GM12873 (cell line): ENCODE measurements at regions not wholly inside any gene's neighbourhood (a gene's known extent, or its start where the extent isn't known, plus 50 kb on each side); places are given as distances from the start of the nearest gene placed in this dataset.

Source experiments
- TF ChIP-seq, protein P1 (sequence below): IDR thresholded peaks from 2 replicates; pipeline ENCODE4 v1.5.1; 2012; ENCODE audit warnings: low read depth, mild to moderate bottlenecking, moderate library complexity, low read length, control low read depth; ENCODE audit not compliant: insufficient read depth; ENCODE audit errors: missing control alignments

DNA sequence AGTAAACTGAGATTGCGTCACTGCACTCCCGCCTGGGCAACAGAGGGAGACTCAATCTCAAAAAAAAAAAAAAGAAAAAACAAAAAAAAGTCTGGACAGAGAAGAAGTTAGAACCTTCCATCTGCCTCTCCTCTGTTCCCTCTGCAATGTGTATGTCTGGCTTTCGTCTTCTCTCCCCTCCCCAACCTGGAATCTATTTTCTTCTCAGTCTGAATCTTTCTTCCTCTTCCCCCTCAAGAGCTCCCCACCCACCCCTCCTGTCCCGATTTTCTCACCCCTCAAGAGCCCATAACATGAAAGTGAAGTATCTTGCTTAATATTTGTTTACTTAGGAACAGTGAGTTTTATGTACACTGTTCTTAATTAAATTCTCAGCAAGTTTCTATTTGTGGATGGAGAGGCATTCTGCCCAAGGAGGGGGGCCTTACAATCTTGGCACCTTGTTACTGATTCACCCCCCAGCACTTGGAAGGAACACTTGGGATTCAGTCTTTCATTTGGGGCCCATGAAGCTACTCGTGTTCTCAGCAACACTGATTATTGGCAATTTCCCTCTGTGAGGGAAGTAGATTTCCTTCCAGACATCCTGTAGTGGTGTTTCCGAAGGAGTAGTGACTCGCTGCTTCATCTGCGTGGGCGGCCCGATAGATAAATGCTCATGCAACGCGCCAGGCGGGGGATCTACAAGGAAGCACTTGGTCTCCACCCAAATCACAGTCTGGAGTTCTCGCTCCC lies 69.3 kb upstream of the SRSF6 start:
- TF ChIP-seq, protein P1, sequence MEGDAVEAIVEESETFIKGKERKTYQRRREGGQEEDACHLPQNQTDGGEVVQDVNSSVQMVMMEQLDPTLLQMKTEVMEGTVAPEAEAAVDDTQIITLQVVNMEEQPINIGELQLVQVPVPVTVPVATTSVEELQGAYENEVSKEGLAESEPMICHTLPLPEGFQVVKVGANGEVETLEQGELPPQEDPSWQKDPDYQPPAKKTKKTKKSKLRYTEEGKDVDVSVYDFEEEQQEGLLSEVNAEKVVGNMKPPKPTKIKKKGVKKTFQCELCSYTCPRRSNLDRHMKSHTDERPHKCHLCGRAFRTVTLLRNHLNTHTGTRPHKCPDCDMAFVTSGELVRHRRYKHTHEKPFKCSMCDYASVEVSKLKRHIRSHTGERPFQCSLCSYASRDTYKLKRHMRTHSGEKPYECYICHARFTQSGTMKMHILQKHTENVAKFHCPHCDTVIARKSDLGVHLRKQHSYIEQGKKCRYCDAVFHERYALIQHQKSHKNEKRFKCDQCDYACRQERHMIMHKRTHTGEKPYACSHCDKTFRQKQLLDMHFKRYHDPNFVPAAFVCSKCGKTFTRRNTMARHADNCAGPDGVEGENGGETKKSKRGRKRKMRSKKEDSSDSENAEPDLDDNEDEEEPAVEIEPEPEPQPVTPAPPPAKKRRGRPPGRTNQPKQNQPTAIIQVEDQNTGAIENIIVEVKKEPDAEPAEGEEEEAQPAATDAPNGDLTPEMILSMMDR, result no peak

DNA sequence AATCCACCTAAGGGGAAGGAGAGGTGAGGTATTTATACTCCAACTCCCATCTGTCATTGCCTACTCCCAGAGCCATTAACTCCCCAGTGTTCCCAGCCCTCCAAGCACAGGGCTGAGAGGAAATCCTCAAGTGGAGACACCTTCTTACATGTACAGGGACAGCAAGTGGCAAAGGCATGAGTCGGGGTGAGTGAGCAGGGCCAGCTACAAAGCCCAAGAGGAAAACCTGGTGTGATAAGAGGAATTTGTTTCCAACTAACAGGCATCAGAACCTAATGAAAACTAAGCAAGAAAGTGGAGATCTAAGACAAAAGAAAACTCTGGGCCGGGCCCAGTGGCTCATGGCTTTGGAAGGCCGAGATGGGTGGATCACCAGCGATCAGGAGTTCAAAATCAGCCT lies 70.0 kb upstream of the SRSF6 start:
- TF ChIP-seq, protein P1, result no peak

DNA sequence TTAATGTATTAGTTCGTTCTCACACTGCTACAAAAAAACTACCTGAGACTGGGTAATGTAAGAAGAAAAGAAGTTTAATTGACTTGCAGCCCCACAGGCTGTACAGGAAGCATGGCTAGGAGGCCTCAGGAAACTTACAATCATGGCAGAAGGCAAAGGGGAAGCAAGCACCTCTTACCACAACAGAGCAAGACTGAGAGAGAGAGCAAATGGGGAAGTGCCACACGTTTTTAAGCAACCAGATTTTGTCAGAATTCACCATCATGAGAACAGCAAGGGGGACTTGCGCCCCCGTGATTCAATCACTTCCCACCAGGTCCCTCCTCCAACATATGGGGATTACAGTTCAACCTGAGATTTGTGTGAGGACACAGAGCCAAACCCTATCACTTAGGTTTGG lies 70.8 kb upstream of the SRSF6 start:
- TF ChIP-seq, protein P1, result no peak

DNA sequence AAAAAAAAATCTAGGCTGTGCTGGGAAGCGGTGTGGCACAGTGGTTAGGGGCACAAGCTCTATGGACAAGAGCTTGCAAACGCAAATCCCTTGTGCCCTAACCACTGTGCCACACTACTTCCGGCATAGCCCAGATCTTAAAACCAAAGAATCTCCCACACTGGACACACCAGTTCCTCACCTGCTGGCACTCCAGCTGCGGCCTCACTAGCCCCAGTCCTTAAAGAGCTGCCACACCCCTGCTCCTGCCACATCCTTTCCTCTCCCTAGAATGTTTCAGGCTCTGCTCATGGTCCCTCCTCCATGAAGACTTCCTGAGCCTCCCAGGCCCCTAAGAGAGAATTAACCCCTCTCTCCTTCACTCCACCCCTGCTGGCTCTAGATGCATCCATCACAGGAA lies 71.8 kb upstream of the SRSF6 start:
- TF ChIP-seq, protein P1, result no peak

DNA sequence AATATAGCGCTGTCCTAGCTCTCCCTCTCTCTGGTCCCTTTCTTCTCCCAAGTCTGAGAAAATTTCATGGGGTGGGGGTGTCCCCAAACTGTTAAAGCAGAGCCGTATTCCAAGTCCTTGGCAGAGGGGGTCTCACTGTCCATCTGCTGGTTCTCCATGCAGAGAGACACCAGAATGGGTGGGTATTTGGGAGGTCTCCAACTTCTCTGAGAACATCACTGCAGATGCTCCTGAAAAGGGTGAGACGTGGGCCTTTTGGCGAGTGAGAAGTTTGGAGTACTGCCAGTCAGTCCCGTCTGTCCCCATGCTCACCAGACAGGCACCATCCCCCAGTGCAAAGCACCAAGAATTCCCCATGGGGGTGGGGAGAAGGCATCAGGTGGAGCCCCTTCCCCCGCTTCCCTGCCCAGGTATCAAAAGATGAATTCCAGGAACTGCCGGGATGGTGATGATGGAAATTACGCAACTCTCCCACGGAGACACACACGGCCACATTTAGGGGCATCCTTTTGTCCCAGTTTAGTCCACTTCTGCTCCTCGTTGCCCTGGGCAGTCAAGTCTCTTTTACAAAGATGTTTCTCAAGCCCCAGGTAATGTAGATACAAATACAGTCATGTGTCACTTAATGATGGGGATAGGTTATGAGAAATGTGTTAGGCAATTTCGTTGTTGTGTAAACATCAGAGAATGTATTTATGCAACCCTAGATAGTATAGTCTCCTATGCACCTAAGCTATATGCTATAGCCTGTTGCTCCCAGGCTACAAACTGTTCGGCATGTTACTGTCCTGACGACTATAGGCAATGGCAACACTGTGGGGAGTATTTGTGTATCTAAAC lies 73.4 kb upstream of the SRSF6 start:
- TF ChIP-seq, protein P1, result no peak

DNA sequence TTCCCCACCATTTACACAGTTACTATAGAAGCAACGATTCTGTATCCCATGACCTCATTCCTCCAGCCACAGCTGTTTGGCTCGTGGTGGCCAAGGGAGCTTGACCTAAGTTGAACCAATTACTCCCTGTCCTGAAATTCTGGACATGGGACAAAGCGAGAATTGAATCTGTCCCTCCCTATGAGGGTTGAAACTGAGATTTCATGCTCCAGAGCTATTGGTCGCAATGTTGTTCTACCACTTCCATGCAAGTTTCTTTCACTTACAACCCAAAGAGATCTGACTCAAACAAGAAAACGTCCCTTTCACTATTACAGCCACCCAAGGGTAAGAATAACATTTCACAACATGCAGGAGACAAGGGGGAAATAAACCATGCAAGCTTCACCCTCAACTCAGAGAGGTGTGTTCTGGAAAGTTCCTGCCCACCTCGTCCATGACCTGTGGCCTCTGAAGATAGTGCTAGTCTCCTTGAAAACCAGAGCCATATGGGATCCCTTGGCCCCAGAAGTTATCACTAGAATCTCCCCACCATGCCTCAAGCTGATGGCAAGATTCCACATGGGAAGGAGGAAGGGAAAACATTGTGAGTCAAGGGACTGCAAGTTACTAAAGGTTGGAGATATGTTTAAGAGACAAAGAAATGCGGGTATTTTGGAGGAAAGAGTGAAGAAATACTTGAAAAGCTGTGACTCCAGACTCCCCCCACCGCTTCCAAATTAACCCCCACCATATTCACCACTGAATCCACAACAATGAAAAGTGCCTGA lies 74.5 kb upstream of the SRSF6 start:
- TF ChIP-seq, protein P1, result no peak

DNA sequence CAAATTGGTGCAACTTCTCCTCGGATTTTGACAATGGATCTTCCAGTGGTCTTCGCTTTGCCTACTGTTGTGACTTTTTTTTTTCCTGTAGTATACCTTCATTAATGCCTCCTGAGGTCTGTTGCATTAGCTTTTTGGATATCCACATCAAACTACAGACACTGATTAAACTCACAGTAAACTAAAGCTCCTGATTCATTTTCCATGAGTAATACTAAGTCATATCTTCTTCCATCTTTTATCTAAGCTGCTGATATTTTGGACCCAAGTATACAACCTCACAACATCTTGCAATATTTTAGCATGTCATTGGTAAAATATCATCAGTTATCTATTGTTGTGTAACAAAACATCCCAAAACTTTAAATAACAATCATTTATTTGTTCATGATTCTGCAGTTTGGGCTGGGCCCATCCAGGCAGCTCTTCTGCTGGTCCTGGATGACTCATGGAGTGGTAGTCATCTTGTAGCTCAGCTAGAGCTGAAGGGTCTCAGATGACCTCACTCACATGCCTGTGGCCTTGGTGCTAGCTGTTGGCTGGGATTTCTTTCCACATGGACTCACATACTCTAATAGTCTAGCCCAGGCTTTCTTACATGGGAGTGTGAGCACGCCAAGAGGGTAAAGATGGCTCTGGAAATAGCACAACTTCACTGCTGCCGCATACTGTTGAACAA lies 78.3 kb upstream of the SRSF6 start:
- TF ChIP-seq, protein P1, result no peak
